ENCODE measurements at regions not wholly inside any gene's neighbourhood (a gene's known extent, or its start where the extent isn't known, plus 50 kb on each side); places are given as distances from the start of the nearest gene placed in this dataset.

DNA sequence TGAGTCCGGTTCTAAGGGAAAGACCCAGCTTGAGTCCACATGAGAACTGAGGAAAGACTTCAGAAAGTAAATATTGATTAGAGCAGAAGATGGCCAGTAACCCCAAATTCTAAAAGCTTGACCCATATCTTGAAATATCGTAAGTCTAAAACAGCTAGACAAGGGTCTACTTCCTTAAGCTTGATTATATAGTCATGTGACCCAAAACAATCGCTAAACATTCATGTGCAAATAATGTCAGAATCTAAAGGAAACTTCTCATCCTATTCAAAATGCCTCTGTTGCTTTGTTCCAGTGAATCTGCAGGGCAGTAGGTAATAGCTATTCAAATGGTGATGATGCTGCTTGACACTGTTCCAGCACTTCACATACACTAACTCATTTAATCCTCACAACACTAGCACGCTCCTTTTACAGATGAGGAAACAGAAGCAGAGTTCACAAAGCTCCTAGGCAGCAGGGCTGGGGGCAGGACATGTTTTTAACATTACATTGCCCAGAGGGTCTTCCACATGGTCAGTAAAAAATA, 52.6 kb downstream of the TCF20 start:
- Histone ChIP-seq H3K4me3 (no peak overlapping the region), H3K27me3 (no peaks in the 10 kb centered on the region), H3K4me1 (peaks cover 0 to 27% of the 10 kb centered on the region in 2 donors), H3K9me3 (no peaks in the 10 kb centered on the region), H3K36me3 (peaks cover 15% of the 10 kb centered on the region), H3K27ac (no peak overlapping the region)
- TF ChIP-seq, protein P1, sequence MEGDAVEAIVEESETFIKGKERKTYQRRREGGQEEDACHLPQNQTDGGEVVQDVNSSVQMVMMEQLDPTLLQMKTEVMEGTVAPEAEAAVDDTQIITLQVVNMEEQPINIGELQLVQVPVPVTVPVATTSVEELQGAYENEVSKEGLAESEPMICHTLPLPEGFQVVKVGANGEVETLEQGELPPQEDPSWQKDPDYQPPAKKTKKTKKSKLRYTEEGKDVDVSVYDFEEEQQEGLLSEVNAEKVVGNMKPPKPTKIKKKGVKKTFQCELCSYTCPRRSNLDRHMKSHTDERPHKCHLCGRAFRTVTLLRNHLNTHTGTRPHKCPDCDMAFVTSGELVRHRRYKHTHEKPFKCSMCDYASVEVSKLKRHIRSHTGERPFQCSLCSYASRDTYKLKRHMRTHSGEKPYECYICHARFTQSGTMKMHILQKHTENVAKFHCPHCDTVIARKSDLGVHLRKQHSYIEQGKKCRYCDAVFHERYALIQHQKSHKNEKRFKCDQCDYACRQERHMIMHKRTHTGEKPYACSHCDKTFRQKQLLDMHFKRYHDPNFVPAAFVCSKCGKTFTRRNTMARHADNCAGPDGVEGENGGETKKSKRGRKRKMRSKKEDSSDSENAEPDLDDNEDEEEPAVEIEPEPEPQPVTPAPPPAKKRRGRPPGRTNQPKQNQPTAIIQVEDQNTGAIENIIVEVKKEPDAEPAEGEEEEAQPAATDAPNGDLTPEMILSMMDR (IDR thresholded peaks at IDR 0.05) = no peak
- no peak for DNase-seq (ENCODE audit: low spot score)

DNA sequence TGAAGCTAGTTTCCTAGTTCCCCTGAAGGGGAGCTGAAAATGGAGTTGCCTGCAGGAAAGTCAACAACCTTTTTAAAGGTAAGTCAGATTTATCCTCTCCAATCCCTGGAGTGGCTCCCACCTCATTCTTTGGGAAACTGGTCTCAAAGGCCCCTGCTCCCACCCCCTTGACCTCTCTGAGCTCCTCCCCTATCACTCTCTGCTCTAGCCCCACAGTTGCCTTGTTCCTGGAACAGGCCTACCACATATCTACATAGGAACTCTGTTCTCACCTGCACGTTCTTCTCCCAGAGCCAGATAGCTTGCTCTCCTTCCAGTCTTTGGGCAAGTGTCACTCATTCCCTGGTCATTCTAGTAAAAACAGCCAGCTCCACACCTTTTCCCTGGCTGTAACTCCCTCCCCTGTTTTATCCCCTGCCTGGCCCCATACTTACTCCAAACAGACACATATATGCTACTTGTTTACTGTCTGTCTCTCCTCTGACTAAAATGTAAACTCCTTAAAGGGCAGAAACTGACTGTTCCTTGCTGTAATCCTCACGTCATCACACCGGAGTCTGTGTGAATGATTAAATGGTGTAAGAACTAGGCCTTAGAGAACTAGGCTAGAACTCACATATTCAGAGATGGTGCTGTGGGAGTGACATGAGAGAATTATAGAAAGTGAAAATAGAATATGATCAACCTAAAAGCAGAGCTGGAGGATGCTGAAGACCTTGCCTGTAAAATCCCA, 53.3 kb downstream of the TCF20 start:
- TF ChIP-seq, protein P1 (IDR thresholded peaks at IDR 0.05) = no peak
- peaks cover 0 to 27% of the 10 kb centered on the region in 2 donors for H3K4me1 ChIP-seq

DNA sequence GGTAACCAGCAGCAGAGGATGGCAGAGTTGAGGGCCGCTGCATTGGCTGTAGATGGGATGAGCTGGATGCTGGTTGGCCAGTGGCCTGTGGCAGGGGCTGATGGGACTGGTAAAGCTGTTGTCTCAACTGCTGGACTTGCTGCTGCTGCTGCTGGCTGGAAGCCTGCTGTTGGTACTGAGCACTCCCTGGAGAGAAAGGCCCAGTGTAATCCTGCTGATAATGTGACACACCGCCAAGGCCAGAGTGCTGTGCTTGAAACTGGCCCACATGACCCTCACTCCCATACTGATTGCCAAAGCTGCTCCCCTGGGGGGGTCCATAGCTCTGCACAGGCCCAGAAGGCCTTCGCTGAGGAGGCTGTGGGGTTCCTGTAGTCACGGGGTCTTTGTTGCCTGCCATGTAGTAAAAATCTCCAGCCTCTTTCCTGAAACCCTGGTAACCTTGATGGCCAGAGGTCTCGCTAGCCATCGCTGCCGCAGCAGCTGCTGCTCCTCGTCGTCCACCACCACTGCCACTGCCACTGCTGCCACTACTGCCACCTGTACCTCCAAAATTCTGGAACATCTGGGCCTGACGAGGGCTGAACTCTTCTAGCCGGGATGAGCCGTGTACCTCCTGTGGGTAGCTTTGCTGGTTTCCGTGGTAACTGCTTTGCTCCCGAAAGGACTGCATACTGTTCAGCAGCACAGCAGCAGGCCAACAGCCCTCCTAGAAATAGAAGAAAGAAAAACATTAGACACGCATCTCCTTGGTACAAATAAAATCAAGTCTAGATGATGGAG, 55.6 kb downstream of the TCF20 start:
- H3K27me3 ChIP-seq = no peaks in the 10 kb centered on the region
- no peak overlapping the region for H3K4me3 ChIP-seq
- peaks cover 39% of the 10 kb centered on the region for H3K36me3 ChIP-seq
- DNase-seq (ENCODE audit: low spot score) = no peak
- H3K4me1 ChIP-seq = peaks cover 0 to 27% of the 10 kb centered on the region in 2 donors
- no peak overlapping the region for H3K27ac ChIP-seq
- H3K9me3 ChIP-seq = no peaks in the 10 kb centered on the region
- TF ChIP-seq, protein P1 (IDR thresholded peaks at IDR 0.05) = no peak

More for the DNA sequence above, 53.3 kb downstream of the TCF20 start:
- H3K4me3 ChIP-seq = no peak overlapping the region
- no peaks in the 10 kb centered on the region for H3K9me3 ChIP-seq
- no peaks in the 10 kb centered on the region for H3K27me3 ChIP-seq
- peaks cover 19% of the 10 kb centered on the region for H3K36me3 ChIP-seq
- DNase-seq (ENCODE audit: low spot score) = no peak
- no peak overlapping the region for H3K27ac ChIP-seq

DNA sequence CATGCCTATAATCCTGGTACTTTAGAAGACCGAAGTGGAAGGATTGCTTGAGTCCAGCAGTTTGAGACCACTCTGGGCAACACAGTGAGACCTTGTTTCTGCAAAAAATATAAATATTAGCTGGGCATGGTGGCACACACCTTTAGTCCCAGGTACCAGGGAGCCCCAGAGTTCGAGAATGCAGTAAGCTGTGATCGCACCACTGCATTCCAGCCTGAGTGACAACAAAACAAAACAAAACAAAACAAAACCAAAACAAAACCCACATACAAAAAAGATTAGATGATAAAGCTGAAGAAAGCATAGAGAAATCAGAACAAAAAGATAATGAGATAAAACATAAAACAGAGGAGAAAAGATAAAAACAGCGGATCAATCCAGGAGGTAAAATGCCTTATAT, 62.1 kb downstream of the TCF20 start:
- no peaks in the 10 kb centered on the region for H3K9me3 ChIP-seq
- H3K4me1 ChIP-seq = peaks cover 0 to 7% of the 10 kb centered on the region in 2 donors
- H3K27ac ChIP-seq = no peak overlapping the region
- H3K27me3 ChIP-seq = no peaks in the 10 kb centered on the region
- no peak overlapping the region for H3K4me3 ChIP-seq
- DNase-seq (ENCODE audit: low spot score) = no peak
- TF ChIP-seq, protein P1 (IDR thresholded peaks at IDR 0.05) = no peak
- peaks cover 33% of the 10 kb centered on the region for H3K36me3 ChIP-seq

DNA sequence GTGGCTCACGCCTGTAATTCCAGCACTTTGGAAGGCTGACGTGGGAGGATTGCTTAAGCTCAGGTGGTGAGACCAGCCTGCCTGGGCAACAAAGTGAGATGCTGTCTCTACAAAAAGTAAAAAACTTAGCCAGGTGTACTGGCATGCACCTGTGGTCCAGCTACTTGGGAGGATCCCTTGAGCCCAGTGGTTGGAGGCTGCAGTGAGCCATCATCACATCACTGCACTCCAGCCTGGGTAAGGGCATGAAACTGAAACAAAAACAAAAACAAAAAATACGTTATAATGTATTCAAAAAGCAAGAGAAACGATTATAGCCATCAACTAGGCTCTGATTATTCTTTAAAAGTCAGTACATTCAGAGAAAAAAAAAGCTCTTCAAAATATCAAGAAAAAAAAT, 62.5 kb downstream of the TCF20 start:
- no peaks in the 10 kb centered on the region for H3K9me3 ChIP-seq
- DNase-seq (ENCODE audit: low spot score) = no peak
- no peak overlapping the region for H3K27ac ChIP-seq
- H3K27me3 ChIP-seq = no peaks in the 10 kb centered on the region
- peaks cover 0 to 7% of the 10 kb centered on the region in 2 donors for H3K4me1 ChIP-seq
- no peak overlapping the region for H3K4me3 ChIP-seq
- TF ChIP-seq, protein P1 (IDR thresholded peaks at IDR 0.05) = no peak
- peaks cover 29% of the 10 kb centered on the region for H3K36me3 ChIP-seq

All from right atrium auricular region (tissue), 2 donors.